Ishikawa (cell line): ENCODE measurements at regions not wholly inside any gene's neighbourhood (a gene's known extent, or its start where the extent isn't known, plus 50 kb on each side); places are given as distances from the start of the nearest gene placed in this dataset.

Experiments used
- CEBPB ChIP-seq: IDR thresholded peaks from 2 replicates; pipeline ENCODE4 v1.6.1; 2012
- CREB1 ChIP-seq: IDR thresholded peaks from 2 replicates; pipeline ENCODE4 v1.6.1; 2012; ENCODE audit warnings: low read depth
- EGR1 ChIP-seq: IDR thresholded peaks from 2 replicates; pipeline ENCODE4 v1.6.1; 2012
- EP300 ChIP-seq: IDR thresholded peaks from 2 replicates; pipeline ENCODE4 v1.6.1; 2012; ENCODE audit warnings: borderline replicate concordance
- FOXM1 ChIP-seq: IDR thresholded peaks from 2 replicates; pipeline ENCODE4 v1.6.1; 2012; ENCODE audit warnings: low read depth, borderline replicate concordance
- NFIC ChIP-seq: IDR thresholded peaks from 2 replicates; pipeline ENCODE4 v1.6.1; 2012
- RAD21 ChIP-seq: IDR thresholded peaks from 2 replicates; pipeline ENCODE4 v1.6.1; 2012; ENCODE audit warnings: low read depth
- TAF1 ChIP-seq: IDR thresholded peaks from 2 replicates; pipeline ENCODE4 v1.6.1; 2012; ENCODE audit warnings: low read depth, mild to moderate bottlenecking
- TCF12 ChIP-seq: IDR thresholded peaks from 2 replicates; pipeline ENCODE4 v1.6.1; 2012; ENCODE audit warnings: low read depth
- TEAD4 ChIP-seq: IDR thresholded peaks from 2 replicates; pipeline ENCODE4 v1.6.1; 2012
- YY1 ChIP-seq: IDR thresholded peaks from 2 replicates; pipeline ENCODE4 v1.6.1; 2012; ENCODE audit warnings: low read depth
- ZBTB7A ChIP-seq: IDR thresholded peaks from 2 replicates; pipeline ENCODE4 v1.6.1; 2012; ENCODE audit warnings: low read depth
- TF ChIP-seq, protein P1 (sequence below): IDR thresholded peaks from 2 replicates; pipeline ENCODE4 v1.6.1; 2012
- TF ChIP-seq, protein P2 (sequence below): IDR thresholded peaks from 2 replicates; pipeline ENCODE4 v1.6.1; 2012
- TF ChIP-seq, protein P3 (sequence below): IDR thresholded peaks from 2 replicates; pipeline ENCODE4 v1.6.1; 2012; ENCODE audit warnings: low read depth, mild to moderate bottlenecking

DNA sequence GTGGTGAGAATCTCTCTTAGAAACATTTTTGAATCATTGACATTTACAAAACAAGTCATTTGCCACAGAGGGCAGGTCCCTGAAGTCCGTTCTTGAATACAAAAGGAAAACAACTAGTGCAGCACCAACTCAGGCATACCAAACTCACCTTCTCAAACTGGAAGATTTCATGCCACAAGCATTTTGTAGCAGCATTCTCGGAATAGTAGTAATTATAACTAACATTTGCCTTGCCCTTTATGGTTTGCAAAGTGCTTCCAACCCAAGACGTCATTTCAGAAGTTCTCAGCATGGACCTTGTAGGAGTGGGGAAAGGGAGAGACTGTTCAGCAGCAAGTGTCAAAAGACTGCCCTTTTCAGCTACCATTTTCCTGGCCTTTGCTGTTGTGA, 344.6 kb downstream of the RFC3 start:
- TF ChIP-seq EGR1 (no peak), CREB1 (no peak), EP300 (no peak), TCF12 (no peak), CEBPB (no peak)

DNA sequence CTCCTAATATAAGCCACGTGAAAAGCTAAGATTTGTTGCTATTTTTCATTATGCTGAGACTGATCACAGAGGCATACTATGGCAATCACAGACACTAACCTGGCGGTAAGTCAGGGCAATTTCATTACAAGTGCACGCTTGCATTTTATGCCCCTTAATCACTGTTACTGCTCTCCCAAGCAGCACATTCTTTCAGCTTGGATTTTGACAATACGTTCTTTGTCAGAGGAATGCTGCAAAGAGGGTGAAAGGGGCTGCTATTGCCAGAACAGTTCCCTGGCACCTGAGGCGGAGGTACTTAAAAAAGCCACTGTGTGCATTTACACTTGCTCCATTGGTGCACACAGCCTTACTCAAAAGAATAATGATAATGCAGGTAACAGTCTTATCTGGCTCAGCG, 346.6 kb downstream of the RFC3 start:
- TF ChIP-seq ZBTB7A (no peak), CREB1 (no peak), CEBPB (no peak), TEAD4 (no peak)

DNA sequence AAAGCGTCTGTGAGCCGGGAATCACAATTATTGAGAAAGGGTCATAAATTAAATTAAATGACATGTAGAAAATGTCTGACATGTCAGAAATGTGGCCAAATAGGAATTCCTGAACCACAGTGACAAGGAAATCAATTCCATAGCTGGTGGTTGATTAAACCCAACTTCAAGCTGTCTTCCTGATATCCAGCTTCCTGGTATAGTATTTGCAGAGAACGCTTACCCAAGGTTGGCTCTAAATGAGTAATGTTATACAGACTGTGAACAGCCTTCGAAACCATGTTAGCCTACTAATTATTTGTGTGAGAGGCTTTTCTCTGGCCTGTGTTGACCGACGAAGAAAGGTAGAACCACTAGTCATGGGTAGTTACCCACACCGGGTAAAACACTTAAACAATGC, 347.2 kb downstream of the RFC3 start:
- TF ChIP-seq, protein P1, sequence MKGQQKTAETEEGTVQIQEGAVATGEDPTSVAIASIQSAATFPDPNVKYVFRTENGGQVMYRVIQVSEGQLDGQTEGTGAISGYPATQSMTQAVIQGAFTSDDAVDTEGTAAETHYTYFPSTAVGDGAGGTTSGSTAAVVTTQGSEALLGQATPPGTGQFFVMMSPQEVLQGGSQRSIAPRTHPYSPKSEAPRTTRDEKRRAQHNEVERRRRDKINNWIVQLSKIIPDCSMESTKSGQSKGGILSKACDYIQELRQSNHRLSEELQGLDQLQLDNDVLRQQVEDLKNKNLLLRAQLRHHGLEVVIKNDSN: no peak
- TF ChIP-seq EP300 (no peak), ZBTB7A (no peak), FOXM1 (no peak), NFIC (no peak), YY1 (no peak)
- TF ChIP-seq, protein P2, sequence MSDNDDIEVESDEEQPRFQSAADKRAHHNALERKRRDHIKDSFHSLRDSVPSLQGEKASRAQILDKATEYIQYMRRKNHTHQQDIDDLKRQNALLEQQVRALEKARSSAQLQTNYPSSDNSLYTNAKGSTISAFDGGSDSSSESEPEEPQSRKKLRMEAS: no peak
- TF ChIP-seq, protein P3, sequence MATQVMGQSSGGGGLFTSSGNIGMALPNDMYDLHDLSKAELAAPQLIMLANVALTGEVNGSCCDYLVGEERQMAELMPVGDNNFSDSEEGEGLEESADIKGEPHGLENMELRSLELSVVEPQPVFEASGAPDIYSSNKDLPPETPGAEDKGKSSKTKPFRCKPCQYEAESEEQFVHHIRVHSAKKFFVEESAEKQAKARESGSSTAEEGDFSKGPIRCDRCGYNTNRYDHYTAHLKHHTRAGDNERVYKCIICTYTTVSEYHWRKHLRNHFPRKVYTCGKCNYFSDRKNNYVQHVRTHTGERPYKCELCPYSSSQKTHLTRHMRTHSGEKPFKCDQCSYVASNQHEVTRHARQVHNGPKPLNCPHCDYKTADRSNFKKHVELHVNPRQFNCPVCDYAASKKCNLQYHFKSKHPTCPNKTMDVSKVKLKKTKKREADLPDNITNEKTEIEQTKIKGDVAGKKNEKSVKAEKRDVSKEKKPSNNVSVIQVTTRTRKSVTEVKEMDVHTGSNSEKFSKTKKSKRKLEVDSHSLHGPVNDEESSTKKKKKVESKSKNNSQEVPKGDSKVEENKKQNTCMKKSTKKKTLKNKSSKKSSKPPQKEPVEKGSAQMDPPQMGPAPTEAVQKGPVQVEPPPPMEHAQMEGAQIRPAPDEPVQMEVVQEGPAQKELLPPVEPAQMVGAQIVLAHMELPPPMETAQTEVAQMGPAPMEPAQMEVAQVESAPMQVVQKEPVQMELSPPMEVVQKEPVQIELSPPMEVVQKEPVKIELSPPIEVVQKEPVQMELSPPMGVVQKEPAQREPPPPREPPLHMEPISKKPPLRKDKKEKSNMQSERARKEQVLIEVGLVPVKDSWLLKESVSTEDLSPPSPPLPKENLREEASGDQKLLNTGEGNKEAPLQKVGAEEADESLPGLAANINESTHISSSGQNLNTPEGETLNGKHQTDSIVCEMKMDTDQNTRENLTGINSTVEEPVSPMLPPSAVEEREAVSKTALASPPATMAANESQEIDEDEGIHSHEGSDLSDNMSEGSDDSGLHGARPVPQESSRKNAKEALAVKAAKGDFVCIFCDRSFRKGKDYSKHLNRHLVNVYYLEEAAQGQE: no peak

DNA sequence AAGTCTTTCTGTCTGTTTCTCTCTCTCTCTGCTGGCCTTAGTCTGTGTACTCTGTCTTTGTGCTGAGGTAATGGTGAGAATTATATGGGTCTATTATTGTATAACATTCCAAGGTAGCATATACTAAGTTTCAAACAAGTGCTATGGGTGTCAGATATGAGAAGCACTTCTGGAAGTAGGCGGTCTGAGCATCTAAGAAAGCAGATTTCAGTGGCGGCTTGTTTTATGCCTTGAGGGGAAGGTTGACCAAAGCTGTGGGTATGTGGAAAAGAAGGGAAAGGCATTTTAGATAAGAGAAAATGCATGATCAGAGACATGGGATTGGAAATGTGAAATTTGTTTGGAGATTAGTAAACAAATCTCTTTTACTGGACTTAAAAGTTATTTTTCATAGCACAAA, 348.5 kb downstream of the RFC3 start:
- TF ChIP-seq TAF1 (no peak), TCF12 (no peak)

DNA sequence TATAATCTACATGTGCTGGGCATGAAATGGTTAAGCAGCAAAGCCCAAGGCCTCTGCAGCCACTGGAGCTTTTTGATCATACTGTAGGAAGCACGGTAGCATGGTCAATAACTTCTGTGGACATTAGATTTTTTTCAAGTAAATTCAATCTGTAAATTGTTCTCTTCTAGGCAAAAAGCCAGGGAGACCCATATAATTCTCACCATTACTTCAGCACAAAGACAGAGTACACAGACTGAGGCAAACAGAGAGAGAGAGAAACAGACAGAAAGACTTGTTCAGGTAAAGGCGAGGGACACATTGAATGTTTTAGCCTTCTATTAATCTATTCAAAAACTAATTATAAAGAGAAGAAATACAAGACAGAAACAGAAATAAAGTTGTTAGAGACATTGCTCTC, 349.4 kb downstream of the RFC3 start:
- TF ChIP-seq TEAD4 (no peak), NFIC (no peak), EP300 (no peak), CREB1 (no peak), YY1 (no peak), ZBTB7A (no peak), CEBPB (no peak), FOXM1 (no peak), RAD21 (no peak), TAF1 (no peak), TCF12 (no peak), EGR1 (no peak)
- TF ChIP-seq, protein P1: no peak
- TF ChIP-seq, protein P2: no peak
- TF ChIP-seq, protein P3: no peak

DNA sequence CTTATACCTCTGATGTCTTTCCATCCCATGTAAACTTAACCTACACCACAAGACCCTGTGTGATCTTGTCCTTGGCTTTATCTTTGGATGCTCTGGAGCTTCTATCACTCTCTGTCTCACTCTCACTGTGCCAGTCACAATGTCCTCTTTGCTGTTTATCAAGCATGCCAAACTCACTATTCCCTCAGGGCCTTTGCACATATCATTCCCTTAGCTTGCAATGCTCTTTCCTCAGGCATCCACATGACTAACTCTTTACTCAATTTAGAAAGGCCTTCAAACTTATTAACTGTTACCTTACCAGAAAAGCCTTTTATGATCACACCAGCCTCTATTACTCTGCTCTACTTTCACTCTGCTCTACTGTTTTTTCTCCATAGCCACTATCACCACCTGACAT, 354.1 kb downstream of the RFC3 start:
- TF ChIP-seq TCF12: no peak
- no peak for TF ChIP-seq ZBTB7A
- no peak for TF ChIP-seq CEBPB
- TF ChIP-seq, protein P2: no peak
- TF ChIP-seq YY1: no peak
- TF ChIP-seq EGR1: no peak
- no peak for TF ChIP-seq EP300
- TF ChIP-seq, protein P1: no peak
- TF ChIP-seq FOXM1: no peak
- no peak for TF ChIP-seq TAF1
- no peak for TF ChIP-seq NFIC
- no peak for TF ChIP-seq TEAD4
- TF ChIP-seq, protein P3: no peak
- TF ChIP-seq RAD21: no peak
- TF ChIP-seq CREB1: no peak
